ENCODE measurements at regions not wholly inside any gene's neighbourhood (a gene's known extent, or its start where the extent isn't known, plus 50 kb on each side); places are given as distances from the start of the nearest gene placed in this dataset.
"Not testable (repeated sequence)": the region's sequence is repeated elsewhere in the genome, so short reads cannot be mapped to it uniquely, and the experiment has no call there.

GRCh38 chr10:27382176-27382575 lies 121.9 kb upstream of the RAB18 start:
- no peak overlapping the region for H3K4me3 ChIP-seq (replicated peaks; ENCODE audit: low read depth, low read length)
- no peak for TF ChIP-seq CTCF (IDR thresholded peaks at IDR 0.05; ENCODE audit: low read depth, low read length, missing control alignments)
- DNase-seq (ENCODE audit: extremely low read depth, low read depth): no peak

GRCh38 chr10:27380929-27381358 lies 123.2 kb upstream of the RAB18 start:
- no peak overlapping the region for H3K4me3 ChIP-seq (replicated peaks; ENCODE audit: low read depth, low read length)
- DNase-seq (ENCODE audit: extremely low read depth, low read depth): no peak
- TF ChIP-seq CTCF (IDR thresholded peaks at IDR 0.05; ENCODE audit: low read depth, low read length, missing control alignments): no peak

GRCh38 chr10:27379041-27379440 lies 125.1 kb upstream of the RAB18 start:
- not testable (repeated sequence) for DNase-seq (ENCODE audit: extremely low read depth, low read depth); H3K4me3 ChIP-seq (replicated peaks; ENCODE audit: low read depth, low read length)

GRCh38 chr10:27373566-27374160 lies 130.4 kb upstream of the RAB18 start:
- DNase-seq (ENCODE audit: extremely low read depth, low read depth): no peak
- no peak for TF ChIP-seq CTCF (IDR thresholded peaks at IDR 0.05; ENCODE audit: low read depth, low read length, missing control alignments)
- no peak overlapping the region for H3K4me3 ChIP-seq (replicated peaks; ENCODE audit: low read depth, low read length)

- no peak overlapping the region for H3K4me3 ChIP-seq (replicated peaks; ENCODE audit: low read depth, low read length)
- no peak for TF ChIP-seq CTCF (IDR thresholded peaks at IDR 0.05; ENCODE audit: low read depth, low read length, missing control alignments)
- peak; percentile 20 for DNase-seq (ENCODE audit: extremely low read depth, low read depth)
Measured at GRCh38 chr10:27372095-27372494, 131.5 kb upstream of the ACBD5 start.

- not testable (repeated sequence) for DNase-seq (ENCODE audit: extremely low read depth, low read depth)
Measured at GRCh38 chr10:27371375-27371774, 130.8 kb upstream of the ACBD5 start.

GRCh38 chr10:27369880-27370279 lies 129.3 kb upstream of the ACBD5 start:
- DNase-seq (ENCODE audit: extremely low read depth, low read depth): no peak
- no peak for TF ChIP-seq CTCF (IDR thresholded peaks at IDR 0.05; ENCODE audit: low read depth, low read length, missing control alignments)
- no peak overlapping the region for H3K4me3 ChIP-seq (replicated peaks; ENCODE audit: low read depth, low read length)

More at GRCh38 chr10:27371375-27371774, 130.8 kb upstream of the ACBD5 start:
- not testable (repeated sequence) for H3K4me3 ChIP-seq (replicated peaks; ENCODE audit: low read depth, low read length)

GRCh38 chr10:27368706-27369105 lies 128.1 kb upstream of the ACBD5 start:
- TF ChIP-seq CTCF (IDR thresholded peaks at IDR 0.05; ENCODE audit: low read depth, low read length, missing control alignments): no peak
- DNase-seq (ENCODE audit: extremely low read depth, low read depth): no peak
- no peak overlapping the region for H3K4me3 ChIP-seq (replicated peaks; ENCODE audit: low read depth, low read length)

Data from HFF-Myc (cell line).